ENCODE measurements at regions not wholly inside any gene's neighbourhood (a gene's known extent, or its start where the extent isn't known, plus 50 kb on each side); places are given as distances from the start of the nearest gene placed in this dataset.
"Not testable (repeated sequence)": the region's sequence is repeated elsewhere in the genome, so short reads cannot be mapped to it uniquely, and the experiment has no call there.

DNA sequence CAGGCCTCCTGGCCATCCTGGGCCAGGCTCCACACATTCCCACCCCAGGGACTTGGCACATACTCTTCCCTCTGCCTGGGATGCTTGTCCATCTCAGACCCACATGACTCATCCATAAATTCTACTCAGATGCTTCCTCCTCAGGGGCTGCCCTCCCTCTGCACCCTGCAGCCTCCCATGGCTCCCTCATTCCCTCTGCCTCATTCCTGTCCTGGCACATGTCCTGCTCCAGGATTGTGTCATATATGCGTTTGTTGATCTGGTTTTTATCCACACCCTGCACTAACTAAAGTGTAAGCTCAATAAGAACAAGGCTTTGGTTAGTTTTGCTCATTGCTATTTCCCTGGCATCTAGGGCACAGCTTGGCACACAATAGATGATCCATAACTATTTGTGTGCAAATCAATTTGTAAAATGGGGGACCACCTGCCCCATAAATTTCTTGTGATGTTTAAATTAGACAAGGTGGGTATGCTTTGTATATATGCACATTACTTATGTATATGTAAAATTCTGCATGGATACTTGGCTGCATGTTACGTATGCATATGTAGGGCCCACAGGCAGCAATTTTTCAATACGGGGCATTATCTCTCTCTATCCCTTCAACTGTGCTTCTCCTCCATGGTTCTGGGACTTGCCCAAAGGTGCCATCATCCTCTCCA lies 191.4 kb downstream of the PTPRU start:
- DNase-seq: no peak

DNA sequence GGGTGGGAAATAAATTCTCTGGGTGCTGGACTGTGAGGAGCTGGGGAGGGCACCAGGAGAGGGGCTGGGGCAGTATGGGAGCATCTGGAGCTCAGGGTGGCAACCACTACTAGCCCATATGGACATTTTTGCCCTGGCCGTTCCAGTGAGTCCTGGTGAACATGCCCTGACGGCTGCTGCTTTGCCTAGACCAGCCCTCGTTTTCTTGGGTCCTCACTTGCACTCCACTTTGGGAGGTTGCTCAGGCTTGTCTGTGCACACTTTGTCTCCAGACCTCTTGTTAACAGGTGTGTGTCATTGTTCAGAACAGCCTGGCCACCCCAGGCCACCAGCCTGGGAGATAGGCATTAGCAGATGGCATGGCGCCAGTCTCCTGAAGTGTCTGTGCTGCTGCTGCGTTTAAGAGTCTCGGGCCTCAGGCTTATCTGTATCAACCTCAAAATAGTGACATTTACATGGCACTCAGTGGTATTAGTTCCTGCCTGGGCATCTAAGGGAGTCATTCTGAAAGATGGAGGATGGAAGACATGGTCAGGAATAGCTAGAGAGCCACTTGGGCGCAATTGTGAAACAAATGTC lies 190.5 kb downstream of the PTPRU start:
- no peak for DNase-seq

DNA sequence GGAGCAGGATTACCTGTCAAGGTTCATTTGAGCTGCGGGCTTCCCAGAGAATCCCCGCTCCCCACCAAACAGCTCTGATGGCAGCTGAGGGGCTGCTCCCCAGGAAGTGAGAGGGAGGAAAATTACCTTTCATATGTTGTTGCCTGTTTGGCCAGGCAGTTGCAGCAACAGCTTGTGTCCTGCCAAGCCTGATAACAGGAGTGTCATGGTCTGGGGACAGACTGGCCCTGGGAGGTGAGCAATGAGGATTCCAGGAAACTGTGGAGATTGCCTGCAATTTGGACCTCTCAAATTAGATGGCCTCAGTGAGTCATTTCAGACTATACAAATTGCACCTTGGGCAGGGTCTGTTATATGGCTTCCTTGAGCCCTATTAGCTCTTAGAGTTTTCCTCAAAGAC lies 189.3 kb downstream of the PTPRU start:
- no peak for DNase-seq

DNA sequence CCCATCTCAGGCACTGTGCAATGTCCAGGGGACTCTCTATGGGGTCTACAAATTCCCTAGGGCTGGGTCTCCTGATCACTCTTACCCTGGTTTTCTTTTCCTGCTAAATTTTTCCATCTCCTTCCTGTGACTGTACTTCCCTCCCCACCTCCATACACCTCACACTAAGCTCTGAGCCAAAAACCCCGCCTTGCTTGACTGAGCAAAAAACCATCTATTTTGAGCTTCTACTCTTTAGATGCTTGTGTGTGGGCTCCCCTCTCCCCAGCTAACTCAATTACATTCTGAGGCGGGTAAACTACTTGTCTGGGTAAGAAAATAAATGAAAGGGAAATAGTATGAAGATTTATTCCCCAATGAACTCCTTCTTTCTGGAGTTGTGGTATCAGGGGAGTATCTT lies 187.9 kb downstream of the PTPRU start:
- DNase-seq: no peak

DNA sequence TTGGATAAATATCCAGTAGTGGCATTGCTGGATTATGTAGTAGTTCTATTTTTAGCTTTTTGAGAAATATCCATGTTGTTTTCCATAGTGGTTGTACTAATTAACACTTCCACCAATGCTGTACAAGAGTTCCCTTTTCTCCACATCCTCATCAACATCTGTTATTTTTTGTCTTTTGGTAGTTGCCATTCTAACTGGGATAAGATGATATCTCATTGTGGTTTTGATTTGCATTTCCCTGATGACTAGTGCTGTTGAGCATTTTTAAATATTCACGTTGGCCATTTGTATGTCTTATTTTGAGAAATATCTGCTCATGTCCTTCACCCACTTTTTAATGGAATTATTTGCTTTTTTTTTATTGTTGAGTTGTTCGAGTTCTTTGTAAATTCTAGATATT lies 183.9 kb downstream of the PTPRU start:
- no peak for DNase-seq

DNA sequence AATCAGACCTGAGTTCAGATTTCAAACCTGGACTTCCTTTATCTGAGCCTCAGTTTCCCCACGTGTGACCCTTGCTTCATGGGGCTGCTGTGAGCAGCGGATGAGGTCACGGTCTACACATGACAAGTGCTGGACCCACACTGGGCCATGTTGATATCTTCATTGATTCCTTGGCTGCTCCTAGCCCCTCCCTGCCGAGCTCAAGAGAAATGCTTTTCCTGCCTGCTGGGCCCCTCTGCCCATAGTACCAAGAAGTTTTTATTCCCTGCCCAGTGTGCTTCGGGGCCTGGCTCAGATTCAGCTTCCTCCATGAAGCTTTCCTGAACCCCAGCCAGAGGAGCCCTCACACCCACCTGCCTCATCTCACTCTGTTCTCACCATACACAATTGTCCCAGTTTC lies 181.6 kb downstream of the PTPRU start:
- no peak for DNase-seq

DNA sequence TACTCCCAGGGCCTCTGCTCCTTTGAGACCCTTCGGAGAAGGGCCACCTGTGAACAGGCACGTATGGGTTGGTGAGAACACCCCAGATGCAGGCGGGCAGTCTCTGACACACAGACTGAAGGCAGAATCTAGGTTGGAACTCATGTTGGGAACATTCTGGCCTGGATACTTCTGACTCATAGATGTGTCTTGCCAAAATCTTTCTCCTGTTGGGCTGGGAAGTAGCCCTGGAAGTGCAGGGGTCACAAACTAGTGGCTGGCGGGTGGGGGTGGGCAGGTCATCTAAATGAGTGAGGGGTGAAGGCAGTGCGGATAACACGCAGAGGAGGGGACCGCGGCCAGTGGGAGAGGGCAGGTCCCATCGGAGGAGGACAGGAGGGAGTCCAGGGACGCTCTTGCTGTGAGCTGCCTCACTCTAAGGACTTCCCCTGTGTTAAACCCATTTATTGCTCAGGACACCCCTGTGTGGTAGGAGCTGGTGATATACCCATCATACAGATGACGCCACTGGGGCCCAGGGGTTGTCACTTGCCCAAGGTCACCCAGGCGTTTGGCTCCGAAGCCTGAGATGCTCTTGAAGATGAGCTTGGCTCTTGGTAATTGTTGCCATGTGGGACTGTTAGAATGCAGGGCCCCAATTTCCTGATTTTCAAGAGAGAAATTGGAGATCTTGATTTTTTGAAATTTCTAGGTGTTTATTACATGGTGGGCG lies 181.0 kb downstream of the PTPRU start:
- no peak for DNase-seq

DNA sequence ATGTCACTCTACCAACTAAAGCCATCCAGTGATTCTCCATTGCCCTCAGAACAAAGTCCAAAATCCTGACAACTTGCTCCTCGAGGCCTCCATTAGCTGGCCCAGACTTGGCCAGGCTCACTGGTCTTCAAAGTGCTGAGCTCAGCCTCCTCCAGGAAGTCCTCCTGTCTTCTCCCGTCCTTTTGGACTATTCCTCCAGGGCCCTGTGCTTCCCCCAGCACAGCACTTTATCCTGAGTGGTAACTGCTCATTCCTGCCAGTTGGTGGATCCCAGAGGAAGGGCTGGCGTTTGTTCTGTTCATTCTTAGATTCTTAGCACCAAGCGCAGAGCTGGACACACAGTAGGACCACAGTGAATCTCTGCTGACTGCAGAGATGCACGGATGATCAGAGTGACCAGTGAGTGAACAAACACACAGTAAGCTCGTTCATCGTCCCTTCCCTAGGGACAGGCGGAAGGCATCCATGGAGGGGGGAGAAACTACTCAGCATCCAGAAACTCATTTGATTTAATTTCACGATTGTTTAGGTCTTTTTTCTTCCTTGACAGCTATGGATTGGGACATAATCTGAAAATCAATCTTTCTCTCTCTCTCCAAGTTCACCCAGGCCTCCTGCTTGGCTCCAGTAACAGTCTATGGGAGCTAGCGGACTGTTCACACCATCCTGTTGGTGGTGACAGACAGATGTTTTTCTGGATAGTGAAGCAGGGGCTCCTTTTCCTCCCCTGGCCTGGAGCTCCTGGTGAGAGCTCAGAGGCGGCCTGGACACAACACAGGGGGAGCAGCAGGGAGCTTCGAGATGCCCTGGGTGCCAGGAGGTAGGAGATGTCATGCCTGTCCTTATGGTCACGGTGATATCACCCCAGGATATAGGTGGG lies 180.2 kb downstream of the PTPRU start:
- no peak for DNase-seq

DNA sequence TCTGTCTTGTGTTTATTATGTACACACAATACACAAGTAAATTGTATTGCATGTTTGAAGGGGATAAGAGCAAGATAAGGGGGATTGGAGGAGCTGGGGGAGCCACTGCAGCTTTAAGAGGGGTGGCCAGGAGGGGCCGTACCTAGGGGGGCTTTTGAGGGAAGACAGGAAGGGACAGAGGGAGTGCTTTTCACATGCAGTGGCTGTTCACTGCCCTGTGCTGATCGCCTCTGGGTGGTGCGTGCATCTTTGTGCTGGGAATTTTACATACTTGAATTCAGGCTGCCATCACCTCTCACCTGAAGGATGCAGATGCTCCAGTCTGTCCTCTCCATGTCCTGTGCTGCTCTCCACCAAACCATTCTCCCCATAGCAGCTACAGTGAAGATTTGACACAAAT lies 179.5 kb downstream of the PTPRU start:
- DNase-seq: no peak

DNA sequence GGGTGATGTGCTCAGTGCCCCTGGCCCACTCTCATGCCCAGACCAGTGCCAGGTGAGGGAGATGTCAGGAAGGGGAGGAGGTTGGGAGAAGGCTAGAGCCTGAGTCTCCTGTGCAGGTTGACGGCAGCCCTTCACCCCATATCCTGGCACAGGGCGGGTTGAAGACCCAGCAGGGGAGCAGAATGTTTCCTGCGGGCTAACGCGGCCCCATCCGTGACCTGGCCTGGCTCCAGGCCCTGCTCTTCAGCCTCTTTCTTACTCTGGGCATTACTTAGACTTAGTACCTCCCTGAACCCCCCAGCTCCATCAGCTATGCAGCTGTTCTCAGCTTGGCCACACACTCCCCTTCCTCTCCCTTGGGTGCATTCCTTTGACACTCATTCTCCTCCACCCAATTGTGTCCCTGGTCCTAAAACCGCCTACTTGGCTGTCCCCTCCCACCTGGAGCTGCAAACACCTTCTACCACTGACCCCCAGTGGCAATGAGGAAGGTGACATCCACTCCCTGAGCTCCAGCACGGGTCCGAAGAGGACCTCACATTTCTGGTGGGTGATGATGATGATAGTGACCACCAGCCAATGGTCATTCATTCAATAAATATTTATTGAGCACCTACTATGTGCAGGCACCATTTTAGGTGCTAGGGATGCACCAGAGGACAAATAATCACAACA lies 179.0 kb downstream of the PTPRU start:
- no peak for DNase-seq

DNA sequence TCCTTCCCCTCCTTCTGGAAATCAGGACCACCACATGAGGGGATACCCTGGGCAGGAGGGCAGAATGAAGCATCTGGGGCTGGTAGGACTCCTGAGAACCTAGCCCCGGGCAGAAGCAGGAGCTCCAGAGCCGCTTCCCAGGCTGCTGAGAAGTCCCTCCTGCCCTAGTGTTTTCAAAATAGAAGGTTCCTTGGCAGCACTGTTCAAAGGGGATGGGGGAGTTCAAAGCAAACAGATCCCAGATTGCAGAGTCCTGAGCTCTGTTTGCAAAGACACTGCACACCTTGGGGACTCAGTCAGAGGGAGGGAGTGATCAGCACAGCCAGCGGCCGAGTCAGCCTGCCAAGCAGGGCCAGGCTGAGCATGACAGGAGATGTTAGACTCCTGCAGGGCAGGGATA lies 177.8 kb downstream of the PTPRU start:
- DNase-seq: no peak

DNA sequence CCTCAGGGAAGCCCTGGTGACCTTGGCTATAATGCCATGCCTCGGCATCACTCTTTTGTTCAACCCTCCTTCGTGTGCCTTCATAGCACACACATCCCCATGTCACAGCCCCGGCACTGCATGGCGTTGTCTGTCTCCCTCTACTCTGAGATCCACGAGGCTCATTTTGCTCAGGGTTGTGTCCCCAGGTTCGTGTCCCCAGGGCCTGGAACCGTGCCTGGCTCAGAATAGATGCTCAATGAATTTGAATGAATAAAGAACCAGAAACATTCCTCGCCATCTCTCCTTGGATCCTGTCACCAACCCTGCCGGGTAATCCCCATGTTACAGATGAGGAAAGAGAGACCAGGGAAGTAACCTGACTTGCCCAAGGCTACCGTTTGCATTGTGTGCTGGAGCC lies 177.3 kb downstream of the PTPRU start:
- DNase-seq: no peak

DNA sequence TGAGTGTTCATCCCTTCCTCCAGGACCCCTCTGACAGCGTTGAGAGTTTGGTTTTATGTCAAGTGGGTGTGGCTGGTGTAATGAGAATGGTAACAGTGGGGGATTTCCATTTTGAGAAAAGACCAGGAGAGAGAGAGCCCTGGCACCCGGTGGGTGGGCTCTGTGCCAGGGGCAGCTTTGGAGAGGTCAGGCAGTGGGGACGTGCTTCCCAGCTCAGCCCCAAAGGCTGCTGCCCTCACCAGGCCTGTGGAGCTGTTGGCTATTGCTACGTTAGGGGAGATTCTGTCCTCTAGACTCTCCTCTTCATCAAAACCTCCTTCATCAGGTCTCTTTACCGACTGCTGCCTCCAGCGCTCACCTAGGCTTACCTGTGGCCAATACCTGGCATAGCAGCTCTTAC lies 176.3 kb downstream of the PTPRU start:
- DNase-seq: no peak

DNA sequence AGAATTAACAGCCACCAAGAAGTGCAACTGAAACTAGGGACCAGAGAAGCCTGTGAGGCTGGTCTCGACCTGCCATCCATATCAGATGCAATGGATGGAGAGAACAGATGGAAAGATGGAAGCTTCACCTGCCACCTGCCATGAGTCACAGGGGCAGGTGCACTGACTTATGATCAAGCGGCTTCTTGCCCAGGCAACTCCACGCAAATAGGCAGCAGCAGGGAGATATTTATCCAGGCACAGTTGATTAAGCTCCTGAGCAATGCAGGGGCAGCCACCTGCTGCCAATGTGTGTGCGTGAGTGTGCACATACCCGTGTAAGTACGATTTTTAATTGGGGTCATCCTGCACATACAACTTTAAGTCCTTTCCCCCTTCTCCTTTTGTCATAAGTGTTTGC lies 174.2 kb downstream of the PTPRU start:
- DNase-seq: no peak

DNA sequence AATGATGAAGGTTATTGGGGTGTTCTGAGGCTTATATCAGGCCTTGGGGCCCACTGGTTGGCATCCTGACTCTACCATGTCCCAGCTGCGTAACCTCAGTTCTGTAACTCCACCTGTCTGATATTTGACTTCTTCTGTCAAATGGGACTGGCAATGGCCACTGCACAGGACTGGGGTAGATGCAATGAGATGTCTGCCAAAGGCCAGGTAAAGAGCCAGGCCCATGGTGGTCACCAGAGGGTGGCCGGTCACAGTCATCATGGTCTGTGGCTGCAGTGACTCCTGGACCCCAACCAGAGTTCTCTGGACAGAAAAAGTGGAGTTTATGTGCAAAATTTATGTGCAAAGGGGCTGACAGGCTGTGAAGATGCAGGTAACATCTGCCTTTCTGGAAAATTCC lies 173.3 kb downstream of the PTPRU start:
- no peak for DNase-seq

DNA sequence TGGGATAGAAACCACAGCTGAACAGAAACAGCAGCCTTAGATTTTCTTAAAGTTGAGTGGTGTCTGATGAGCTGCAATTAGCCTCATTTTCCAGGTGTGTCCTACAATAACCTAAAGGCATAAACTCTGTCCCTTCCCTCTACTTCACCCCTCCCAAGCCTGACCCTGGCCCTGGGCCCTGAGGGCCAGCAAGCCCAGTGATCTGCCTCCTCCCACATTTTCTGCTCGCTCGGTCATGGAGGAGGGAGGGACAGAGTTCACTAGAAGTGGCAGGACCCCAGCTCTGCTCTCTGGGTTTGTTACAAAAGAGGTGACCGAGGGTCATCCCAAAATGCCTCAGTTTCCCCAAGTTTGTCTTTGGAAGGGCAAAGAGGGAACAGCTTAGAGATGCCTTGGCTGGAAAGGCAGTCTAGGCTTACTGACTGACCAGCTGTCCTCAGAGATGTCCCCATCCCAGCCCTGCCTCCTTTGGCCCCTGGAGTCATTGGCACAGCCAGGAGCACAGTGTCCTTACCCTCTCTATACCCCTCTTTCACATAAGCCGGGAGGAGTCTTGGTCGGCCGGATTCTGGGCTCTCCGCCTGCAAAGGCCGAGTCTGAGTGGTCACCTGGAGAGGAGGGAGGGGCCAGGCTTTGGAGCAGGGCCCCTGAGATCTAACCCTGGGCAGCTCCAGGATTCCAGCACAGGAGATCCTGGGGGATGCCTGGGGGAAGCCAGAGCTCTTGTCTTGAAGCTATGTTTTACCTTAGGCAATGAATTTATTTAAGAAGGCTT lies 172.7 kb downstream of the PTPRU start:
- DNase-seq: no peak

DNA sequence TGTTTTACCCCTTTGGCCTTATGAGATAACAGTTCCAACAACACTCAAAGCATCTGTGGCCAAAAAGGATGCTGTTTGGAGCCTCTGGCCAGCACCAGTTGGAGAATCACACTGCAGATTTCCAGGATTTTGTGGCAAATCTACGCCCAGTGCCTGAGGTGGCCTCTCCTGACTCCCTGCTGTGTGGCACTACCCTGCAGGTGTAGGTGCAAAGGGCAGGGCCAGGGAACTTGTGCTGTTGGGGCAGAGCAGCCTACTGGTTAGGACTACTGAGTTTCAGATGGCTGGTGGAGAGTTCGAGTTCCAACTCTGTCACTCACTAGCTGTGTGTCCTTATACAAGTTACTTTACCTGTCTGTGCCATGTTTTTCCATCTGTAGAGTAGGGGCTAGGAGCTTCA lies 170.5 kb downstream of the PTPRU start:
- no peak for DNase-seq

DNA sequence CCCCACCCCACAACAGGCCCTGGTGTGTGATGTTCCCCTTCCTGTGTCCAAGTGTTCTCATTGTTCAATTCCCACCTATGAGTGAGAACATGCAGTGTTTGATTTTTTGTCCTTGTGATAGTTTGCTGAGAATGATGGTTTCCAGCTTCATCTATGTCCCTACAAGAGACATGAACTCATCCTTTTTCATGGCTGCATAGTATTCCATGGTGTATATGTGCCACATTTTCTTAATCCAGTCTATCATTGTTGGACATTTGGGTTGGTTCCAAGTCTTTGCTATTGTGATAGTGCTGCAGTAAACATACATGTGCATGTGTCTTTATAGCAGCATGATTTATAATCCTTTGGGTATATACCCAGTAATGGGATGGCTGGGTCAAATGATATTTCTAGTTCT lies 163.9 kb downstream of the PTPRU start:
- DNase-seq: not testable (repeated sequence)

DNA sequence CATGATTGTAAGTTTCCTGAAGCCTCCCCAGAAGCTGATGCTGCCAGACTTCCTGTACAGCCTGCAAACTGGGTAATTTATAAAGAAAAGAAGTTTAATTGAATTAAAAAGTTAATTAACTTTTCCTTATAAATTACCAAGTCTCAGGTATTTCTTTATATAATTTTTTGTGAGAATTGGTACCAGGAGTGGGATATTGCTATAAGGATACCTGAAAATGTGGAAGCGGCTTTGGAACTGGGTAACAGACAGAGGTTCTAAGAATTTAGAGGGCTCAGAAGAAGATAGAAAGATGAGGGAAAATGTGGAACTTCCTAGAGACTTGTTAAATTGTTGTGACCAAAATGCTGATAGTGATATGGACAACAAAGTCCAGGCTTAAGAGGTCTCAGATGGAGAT lies 163.1 kb downstream of the PTPRU start:
- no peak for DNase-seq

DNA sequence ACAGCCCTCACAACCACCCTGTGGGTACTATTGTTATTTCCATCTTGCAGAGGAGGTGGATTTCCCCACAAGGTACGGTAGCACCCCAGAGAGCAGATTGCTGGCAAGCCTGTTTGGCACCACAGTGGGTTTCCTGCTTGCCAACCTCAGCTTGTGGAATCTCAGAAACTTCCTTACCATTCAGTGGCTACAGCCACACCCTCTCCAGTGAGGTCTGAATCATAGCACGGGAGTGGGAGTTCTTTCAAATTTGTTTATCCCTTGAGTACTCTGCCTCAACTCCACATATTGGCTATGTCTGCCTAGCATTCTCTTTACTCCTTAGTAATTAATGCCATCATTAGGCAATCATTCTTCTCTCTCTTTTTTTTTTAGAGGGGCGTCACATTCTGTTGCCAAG lies 162.1 kb downstream of the PTPRU start:
- DNase-seq: no peak

DNA sequence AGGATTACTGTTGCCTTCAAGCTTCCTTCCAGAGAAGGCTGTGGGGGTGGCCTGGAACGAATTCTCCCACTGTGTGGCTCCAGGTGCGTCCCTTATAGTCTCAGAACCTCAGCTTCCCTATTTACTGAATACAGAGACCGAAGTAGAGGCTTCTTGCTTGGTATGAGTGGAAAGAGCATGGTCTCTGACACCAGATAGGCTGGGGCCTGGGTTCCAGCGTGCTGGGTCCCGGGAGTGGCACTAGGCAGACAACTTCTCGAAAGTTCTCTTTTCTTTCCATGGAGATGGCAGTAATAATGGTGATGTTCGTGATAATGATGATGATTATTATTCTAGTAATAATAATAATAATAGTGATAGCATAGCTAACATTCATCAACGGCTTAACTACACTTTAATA lies 161.7 kb downstream of the PTPRU start:
- DNase-seq: no peak

DNA sequence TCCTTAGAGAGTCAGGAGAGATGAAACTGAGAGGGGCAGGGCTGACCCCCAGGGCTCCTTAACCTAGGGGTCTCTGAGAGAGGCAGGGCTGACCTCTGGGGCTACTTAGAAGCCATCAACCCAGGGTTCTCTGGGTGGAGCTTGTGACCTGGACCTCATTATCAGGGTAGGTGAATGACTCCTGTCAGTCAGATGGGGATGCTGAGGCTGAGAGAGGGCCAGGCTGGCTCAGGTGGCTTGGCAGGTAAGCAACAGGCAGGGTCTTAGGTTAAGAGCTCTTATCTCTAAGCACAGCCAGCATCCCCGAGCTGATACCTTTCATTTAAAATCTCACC lies 160.9 kb downstream of the PTPRU start:
- no peak for DNase-seq
